GM12875 (cell line): ENCODE measurements at regions not wholly inside any gene's neighbourhood (a gene's known extent, or its start where the extent isn't known, plus 50 kb on each side); places are given as distances from the start of the nearest gene placed in this dataset.

ENCODE experiments used
- H3K4me3 ChIP-seq: one replicate; pipeline ENCODE4 v1.5.1; 2011; ENCODE audit warnings: low read depth, low read length, control low read depth
- TF ChIP-seq, protein P1 (sequence below): IDR thresholded peaks from 2 replicates; pipeline ENCODE4 v1.5.1; 2011; ENCODE audit warnings: low read depth, mild to moderate bottlenecking, control low read depth, inconsistent platforms, low read length, moderate library complexity, borderline replicate concordance; ENCODE audit not compliant: insufficient read depth

DNA sequence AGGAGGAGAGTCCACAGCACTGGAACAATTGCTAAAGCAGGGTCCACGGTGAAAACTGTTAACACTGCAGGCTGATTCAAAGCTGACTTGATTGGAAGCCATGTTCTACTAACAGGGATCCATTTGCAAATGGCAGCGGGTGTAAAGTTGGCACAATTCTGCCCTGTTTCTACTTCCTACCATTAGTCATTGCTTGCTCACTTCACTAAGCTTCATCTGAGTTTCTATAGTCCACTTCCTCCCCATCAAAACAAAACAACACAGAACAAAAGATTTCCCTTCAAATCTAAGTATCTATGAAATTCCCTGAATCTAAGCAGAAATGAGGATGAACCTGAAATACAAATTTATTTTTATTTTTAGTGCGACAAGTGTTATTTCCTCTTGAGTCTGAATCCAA, 187.4 kb upstream of the SOX11 start:
- TF ChIP-seq, protein P1, sequence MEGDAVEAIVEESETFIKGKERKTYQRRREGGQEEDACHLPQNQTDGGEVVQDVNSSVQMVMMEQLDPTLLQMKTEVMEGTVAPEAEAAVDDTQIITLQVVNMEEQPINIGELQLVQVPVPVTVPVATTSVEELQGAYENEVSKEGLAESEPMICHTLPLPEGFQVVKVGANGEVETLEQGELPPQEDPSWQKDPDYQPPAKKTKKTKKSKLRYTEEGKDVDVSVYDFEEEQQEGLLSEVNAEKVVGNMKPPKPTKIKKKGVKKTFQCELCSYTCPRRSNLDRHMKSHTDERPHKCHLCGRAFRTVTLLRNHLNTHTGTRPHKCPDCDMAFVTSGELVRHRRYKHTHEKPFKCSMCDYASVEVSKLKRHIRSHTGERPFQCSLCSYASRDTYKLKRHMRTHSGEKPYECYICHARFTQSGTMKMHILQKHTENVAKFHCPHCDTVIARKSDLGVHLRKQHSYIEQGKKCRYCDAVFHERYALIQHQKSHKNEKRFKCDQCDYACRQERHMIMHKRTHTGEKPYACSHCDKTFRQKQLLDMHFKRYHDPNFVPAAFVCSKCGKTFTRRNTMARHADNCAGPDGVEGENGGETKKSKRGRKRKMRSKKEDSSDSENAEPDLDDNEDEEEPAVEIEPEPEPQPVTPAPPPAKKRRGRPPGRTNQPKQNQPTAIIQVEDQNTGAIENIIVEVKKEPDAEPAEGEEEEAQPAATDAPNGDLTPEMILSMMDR, result no peak
- no peak overlapping the region for H3K4me3 ChIP-seq

DNA sequence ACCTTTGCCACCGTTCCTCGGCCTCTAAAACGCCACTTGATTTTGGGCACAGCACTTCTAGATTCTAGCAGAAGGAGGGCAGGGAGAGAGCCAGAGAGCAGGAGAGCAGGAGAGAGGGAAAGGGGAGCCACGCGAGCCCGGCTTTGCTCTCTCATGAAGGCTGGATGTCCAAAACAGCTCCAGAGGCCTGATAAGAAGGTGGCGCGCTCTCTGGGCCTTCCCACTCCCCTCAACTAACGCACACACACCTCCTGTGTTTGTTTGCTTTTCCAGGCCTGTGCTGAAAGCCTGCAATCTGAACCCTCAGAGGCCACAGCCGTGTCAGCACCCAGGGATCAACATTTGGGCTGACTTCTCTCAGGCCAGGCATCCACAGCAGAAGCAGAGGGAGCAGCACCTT, 184.8 kb upstream of the SOX11 start:
- no peak overlapping the region for H3K4me3 ChIP-seq
- TF ChIP-seq, protein P1, result no peak

DNA sequence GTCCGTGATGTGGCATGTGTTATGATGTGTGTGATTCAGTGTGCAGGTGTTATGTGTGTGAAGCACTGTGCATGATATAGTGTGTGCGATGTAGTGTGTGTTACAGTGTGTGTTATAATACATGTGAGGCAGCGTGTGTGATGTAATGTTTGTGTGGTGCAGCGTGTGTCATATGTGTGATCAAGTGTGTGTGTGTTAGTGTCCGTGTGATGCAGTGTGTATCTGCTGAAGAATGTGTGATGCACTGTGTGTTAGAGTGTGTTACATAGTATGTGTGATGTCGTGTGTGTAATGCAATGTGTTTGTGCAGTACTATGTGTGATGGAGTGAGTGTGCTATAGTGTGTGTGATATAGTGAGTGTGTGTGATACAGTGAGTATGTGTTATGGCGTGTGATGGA, 182.8 kb upstream of the SOX11 start:
- TF ChIP-seq, protein P1, result no peak
- H3K4me3 ChIP-seq, result no peak overlapping the region

DNA sequence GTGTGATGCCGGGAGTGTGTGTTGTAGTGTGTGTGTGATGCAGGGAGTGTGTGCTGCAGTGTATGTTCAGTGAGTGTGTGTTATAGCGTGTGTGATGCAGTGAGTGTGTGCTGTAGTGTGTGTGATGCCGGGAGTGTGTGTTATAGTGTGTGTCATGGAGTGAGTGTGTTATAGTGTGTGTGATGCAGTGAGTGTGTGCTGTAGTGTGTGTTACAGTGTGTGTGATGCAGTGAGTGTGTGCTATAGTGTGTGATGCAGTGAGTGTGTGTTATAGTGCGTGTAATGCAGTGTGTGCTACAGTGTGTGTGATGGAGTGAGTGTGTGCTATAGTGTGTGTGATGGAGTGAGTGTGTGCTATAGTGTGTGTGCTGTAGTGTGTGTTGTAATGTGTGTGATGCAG, 182.1 kb upstream of the SOX11 start:
- no peak overlapping the region for H3K4me3 ChIP-seq
- TF ChIP-seq, protein P1, result no peak

DNA sequence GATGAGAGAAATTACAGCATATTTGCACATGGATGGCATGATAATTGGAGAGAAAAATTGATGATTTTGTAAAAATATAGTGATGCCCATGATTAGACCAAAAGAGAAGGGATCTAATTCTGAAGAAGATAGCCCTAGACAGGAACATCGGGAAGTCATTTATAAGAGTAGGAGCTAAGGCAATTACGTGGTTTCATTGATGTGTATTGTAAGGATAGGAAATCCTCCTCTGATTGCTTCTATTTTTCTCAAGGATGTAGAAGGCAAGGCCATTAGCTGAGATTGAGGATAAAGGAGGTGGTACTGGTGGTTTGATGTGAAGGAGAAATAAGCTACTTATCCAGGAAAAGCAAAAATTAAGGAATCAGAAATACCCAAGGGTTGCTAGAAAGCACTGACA, 176.5 kb upstream of the SOX11 start:
- TF ChIP-seq, protein P1, result no peak
- H3K4me3 ChIP-seq, result no peak overlapping the region

DNA sequence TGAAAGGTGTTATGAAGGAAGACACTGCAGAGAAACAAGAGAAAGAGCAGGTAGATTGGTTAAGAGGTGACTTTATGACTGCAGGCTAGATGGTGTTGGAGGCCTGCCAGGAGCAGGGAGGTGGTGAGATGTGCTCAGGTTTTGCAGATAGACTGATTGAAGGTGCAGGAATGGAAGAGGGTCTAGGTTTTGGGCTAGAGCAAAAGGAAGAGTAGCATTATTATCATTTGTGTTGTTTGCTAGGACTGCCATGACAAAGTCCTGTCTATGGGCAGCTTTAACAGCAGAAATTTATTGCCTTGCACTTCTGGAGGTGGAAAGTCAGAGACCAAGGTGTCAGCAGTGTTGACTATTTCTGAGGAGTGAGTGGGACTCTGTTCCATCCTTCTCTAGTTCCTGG, 172.9 kb upstream of the SOX11 start:
- TF ChIP-seq, protein P1, result no peak
- no peak overlapping the region for H3K4me3 ChIP-seq

DNA sequence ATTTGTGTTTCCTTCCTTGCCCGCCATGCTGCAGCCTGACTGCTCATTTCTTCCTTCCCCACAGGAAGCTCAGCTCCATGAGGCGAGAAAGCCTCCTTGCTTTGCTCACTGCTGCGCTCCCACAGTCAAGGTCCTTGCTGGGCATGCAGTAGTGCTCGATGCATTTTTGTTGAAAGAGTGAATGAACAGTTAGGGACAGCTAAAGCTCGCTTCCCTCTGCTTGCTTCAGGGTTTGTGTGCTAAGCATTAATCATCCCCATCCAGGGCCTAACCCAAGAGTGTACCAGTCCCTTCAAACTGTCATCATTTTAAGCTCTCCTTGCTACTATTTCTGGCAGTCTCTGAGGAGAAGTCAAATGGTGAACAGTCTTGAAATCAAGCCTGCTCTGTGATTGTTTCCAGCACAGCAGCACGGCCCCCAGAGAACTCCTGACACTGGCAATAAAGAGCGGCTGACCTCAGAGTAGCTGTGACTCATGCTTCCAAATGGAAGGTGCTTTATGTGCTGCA, 171.7 kb upstream of the SOX11 start:
- H3K4me3 ChIP-seq, result no peak overlapping the region
- TF ChIP-seq, protein P1, result no peak
